Dendritic cell treated with granulocyte-macrophage colony-stimulating factor and Interleukin-4, amounts not matched to agents 40 ng/mL and 50 ng/mL, for 4 days (primary cell): ENCODE measurements at regions not wholly inside any gene's neighbourhood (a gene's known extent, or its start where the extent isn't known, plus 50 kb on each side); places are given as distances from the start of the nearest gene placed in this dataset.

Experiments used
- H3K27ac Mint-ChIP-seq: one replicate; pipeline ENCODE4 v1.8.0; 2022; ENCODE audit warnings: mild to moderate bottlenecking, mixed read lengths
- H3K27me3 Mint-ChIP-seq: one replicate; pipeline ENCODE4 v1.8.0; 2022; ENCODE audit warnings: mild to moderate bottlenecking, mixed read lengths
- H3K36me3 Mint-ChIP-seq: one replicate; pipeline ENCODE4 v1.8.0; 2022; ENCODE audit warnings: low read depth, mixed read lengths
- H3K4me1 Mint-ChIP-seq: one replicate; pipeline ENCODE4 v1.8.0; 2022; ENCODE audit warnings: low read depth, mixed read lengths
- H3K4me3 Mint-ChIP-seq: one replicate; pipeline ENCODE4 v1.8.0; 2022; ENCODE audit warnings: mild to moderate bottlenecking, moderate library complexity, mixed read lengths
- H3K9me3 Mint-ChIP-seq: one replicate; pipeline ENCODE4 v1.8.0; 2022; ENCODE audit warnings: mixed read lengths
- intact Hi-C: fragments of 100-400 bp; cut with micrococcal nuclease; formaldehyde crosslinking; loops from one replicate; pipeline ENCODE4 v1.15.0; 2022

DNA sequence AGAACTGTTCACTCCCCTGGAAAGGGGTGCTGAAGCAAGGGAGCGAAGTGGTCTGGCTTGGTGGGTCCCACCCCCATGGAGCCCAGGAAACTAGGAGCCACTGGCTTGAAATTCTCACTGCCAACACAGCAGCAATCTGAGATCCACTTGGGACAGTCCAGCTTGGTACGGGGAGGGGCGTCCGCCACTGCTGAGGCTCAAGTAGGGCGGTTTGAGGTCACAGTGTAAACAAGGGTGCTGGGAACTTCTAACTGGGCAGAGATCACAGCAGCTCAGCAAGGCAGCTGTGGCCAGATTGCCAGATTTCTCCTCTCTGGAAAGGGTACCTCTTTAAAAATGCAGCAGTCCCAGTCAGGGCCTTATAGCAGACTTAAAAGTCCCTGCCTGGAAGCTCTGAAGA is 53.9 kb upstream of the GALNTL6 start:
- H3K4me1 Mint-ChIP-seq = no peaks in the 10 kb centered on the region
- H3K4me3 Mint-ChIP-seq = no peak overlapping the region
- no peaks in the 10 kb centered on the region for H3K36me3 Mint-ChIP-seq
- intact Hi-C loops = no loop called here
- no peaks in the 10 kb centered on the region for H3K27me3 Mint-ChIP-seq
- peaks cover 50% of the 10 kb centered on the region for H3K9me3 Mint-ChIP-seq
- H3K27ac Mint-ChIP-seq = no peak overlapping the region

DNA sequence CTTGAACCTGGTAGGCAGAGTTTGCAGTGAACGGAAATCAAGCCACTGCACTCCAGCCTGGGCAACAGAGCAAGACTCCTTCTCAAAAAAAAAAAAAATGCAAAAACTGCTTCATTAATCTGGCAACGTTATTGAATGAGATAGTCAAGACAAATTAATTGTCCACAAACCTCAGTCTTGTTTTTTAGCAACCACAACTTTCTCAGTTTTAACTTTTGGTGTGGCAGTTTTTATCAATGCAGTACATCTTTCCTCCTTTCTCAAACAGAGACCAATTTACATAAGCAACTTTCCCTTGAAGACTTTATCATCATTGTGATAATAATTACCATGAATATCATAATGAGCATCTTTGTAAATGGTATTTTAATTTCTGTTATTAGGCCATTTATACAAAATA is 61.7 kb upstream of the GALNTL6 start:
- Mint-ChIP-seq H3K9me3 (no peaks in the 10 kb centered on the region), H3K27me3 (no peaks in the 10 kb centered on the region), H3K4me1 (no peaks in the 10 kb centered on the region), H3K4me3 (no peak overlapping the region), H3K27ac (no peak overlapping the region), H3K36me3 (no peaks in the 10 kb centered on the region)
- intact Hi-C loops = no loop called here

DNA sequence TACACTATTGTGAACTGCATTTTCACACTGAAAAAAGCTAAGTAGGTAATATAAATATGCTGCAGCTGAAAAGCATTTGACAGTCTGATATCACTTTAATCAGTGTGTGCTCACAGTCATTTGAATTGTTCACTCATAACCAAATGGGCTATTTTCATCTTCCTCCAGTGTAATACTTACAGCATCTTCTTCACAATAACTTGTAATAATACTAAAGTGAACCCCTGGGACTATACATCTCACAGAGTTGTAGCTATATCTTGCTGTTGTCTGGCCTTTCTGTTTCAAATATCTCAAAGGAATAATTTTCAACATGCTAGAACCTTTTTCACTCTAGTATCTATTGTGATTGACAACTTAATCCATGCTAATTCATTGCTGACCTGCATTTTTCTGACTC is 66.8 kb upstream of the GALNTL6 start:
- Mint-ChIP-seq H3K4me1 (no peaks in the 10 kb centered on the region), H3K9me3 (peaks cover 8% of the 10 kb centered on the region), H3K4me3 (no peak overlapping the region), H3K27ac (no peak overlapping the region), H3K27me3 (no peaks in the 10 kb centered on the region), H3K36me3 (no peaks in the 10 kb centered on the region)
- intact Hi-C loops = no loop called here

DNA sequence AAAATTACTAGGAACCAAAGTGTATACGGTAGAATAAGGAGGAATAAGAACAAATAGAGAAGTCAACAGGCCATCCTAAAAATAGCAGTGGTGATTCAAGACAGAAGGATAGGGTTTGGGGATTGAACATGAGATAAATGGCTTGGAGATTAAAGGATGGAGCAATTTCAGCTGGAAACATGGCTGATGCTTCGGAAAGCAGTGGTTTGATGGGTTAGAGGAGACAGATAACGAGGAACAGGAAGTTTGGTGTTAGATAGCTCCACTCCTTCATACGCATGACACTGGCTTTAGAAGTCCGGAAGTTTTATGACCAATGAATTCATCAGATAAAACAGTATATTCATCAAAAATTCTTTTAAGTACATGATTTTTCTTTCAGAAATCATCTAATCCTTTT is 70.8 kb upstream of the GALNTL6 start:
- H3K27ac Mint-ChIP-seq = no peak overlapping the region
- peaks cover 17% of the 10 kb centered on the region for H3K9me3 Mint-ChIP-seq
- no peaks in the 10 kb centered on the region for H3K27me3 Mint-ChIP-seq
- intact Hi-C loops = no loop called here
- H3K36me3 Mint-ChIP-seq = no peaks in the 10 kb centered on the region
- H3K4me3 Mint-ChIP-seq = no peak overlapping the region
- H3K4me1 Mint-ChIP-seq = no peaks in the 10 kb centered on the region

DNA sequence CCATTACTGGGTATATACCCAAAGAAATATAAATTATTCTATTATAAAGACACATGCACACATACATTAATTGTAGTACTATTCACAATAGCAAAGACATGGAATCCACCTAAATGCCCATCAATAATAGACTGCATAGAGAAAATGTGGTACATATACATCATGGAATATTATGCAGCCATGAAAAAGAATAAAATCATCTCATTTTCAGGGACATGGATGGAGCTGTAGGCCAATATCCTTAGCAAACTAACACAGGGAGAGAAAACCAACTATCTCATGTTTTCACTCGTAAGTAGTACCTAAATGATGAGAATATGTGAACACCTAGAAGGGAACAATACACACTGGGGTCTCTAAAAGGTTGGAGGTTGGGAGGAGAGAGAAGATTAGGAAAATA is 86.0 kb upstream of the GALNTL6 start:
- Mint-ChIP-seq H3K4me1 (no peaks in the 10 kb centered on the region), H3K9me3 (peaks cover 65% of the 10 kb centered on the region), H3K27ac (no peak overlapping the region), H3K36me3 (no peaks in the 10 kb centered on the region), H3K4me3 (no peak overlapping the region), H3K27me3 (no peaks in the 10 kb centered on the region)
- intact Hi-C loops = no loop called here

DNA sequence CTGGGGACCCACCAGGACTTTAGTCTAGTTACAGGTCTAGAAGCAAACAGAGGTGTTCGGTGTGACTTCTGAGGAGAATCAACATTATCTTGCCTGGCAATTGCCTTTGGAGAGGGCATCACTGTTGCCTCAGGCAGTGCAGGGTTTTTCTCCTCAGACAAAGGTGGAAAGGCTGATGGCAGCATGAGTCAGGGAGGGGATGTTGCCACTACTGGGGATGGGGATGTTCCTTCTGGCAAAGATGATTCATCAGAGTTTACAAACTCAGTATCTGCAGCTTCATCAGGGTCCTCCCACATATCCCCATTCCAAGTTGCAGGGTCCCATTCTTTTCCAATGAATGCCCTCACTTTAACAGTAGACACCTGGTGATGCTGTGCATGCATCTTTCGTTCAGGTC is 91.3 kb upstream of the GALNTL6 start:
- intact Hi-C loops = no loop called here
- Mint-ChIP-seq H3K4me3 (no peak overlapping the region), H3K27ac (no peak overlapping the region), H3K4me1 (no peaks in the 10 kb centered on the region), H3K27me3 (no peaks in the 10 kb centered on the region), H3K36me3 (no peaks in the 10 kb centered on the region), H3K9me3 (peaks cover 74% of the 10 kb centered on the region)

DNA sequence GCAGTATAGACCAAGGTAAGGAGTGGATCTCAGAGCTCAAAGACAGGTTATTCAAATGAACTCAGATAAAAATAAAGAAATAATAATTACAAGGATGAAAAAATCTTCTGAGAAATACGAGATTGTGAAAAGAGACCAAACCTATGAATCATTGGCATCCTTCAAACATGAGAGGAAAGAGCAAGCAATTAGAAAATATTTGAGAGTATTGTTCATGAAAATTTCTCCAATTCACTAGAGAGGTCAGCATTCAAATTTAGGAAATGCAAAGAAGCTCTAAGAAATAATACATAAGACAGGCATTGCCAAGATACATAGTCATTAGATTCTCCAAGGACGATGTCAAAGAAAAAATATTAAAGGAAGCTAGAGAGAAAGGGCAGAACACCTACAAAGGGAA is 93.5 kb upstream of the GALNTL6 start:
- intact Hi-C loops = no loop called here
- Mint-ChIP-seq H3K4me3 (no peak overlapping the region), H3K9me3 (peaks cover 84% of the 10 kb centered on the region), H3K27me3 (no peaks in the 10 kb centered on the region), H3K36me3 (no peaks in the 10 kb centered on the region), H3K27ac (no peak overlapping the region), H3K4me1 (no peaks in the 10 kb centered on the region)

DNA sequence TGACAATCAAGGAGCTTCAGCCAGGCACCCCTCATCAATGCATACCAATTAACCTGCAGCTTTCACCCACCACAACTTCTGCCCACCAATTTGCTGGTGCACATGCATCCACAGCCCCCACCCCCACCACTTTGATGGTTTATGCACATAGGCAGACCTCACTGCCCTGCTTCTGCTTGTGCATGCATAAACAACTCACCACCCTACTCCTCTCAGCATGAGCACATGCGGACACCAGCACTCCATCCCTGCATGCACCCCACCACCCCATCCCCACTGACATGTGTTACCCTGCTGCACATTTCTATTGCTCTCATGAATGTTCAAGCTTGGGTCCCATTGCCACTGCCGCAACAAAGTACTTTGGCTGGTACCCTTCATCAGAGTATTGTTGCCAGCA is 94.5 kb upstream of the GALNTL6 start:
- no peaks in the 10 kb centered on the region for H3K27me3 Mint-ChIP-seq
- no peaks in the 10 kb centered on the region for H3K36me3 Mint-ChIP-seq
- H3K4me3 Mint-ChIP-seq = no peak overlapping the region
- intact Hi-C loops = no loop called here
- no peaks in the 10 kb centered on the region for H3K4me1 Mint-ChIP-seq
- H3K9me3 Mint-ChIP-seq = peaks cover 77% of the 10 kb centered on the region
- no peak overlapping the region for H3K27ac Mint-ChIP-seq

DNA sequence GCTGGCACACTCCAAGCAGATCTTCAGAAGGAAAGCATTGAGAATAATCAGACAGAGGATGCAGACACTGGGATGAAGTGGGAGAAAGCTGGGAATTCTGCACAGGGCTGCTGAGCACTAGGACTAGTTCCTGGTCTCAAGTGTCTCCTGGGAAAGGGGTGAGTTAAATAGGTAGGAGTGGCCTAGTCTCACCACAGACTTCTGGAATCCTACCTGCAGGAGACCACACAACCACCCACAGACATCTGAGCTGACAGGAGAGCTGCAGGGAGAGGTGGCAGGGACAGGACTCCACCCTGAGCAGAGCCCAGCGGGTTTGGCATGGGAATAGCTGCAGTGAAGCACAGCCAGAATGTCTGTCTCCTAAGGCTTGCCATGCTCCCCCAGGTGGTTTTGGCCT is 95.1 kb upstream of the GALNTL6 start:
- no peak overlapping the region for H3K27ac Mint-ChIP-seq
- no peak overlapping the region for H3K4me3 Mint-ChIP-seq
- peaks cover 71% of the 10 kb centered on the region for H3K9me3 Mint-ChIP-seq
- no peaks in the 10 kb centered on the region for H3K36me3 Mint-ChIP-seq
- H3K27me3 Mint-ChIP-seq = no peaks in the 10 kb centered on the region
- intact Hi-C loops = no loop called here
- H3K4me1 Mint-ChIP-seq = no peaks in the 10 kb centered on the region

DNA sequence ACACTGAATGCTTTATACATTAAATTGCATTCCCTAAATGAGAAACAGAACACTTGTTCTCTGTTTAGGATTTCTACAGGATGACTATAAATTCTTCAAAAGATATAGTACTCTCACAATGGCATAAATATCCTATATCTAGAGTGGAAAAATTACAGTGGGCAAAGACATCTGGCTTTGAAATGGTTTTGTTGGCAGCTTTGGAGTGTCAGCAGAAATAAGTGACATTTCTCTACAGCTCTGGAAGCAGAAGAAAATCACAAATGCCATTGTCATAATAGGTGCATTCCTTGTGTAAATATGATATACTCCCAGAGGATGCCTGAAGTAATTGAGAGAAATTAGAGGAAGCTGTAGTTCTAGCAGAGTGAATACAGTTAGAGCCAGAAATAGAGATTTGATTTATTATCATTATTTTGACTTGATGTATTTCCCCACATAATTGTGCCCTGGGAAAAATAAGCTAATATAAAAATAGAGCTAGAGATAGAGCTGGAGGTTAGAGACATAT is 95.9 kb upstream of the GALNTL6 start:
- intact Hi-C loops = no loop called here
- no peaks in the 10 kb centered on the region for H3K4me1 Mint-ChIP-seq
- H3K27ac Mint-ChIP-seq = no peak overlapping the region
- H3K4me3 Mint-ChIP-seq = no peak overlapping the region
- H3K9me3 Mint-ChIP-seq = peaks cover 63% of the 10 kb centered on the region
- no peaks in the 10 kb centered on the region for H3K36me3 Mint-ChIP-seq
- H3K27me3 Mint-ChIP-seq = no peaks in the 10 kb centered on the region

DNA sequence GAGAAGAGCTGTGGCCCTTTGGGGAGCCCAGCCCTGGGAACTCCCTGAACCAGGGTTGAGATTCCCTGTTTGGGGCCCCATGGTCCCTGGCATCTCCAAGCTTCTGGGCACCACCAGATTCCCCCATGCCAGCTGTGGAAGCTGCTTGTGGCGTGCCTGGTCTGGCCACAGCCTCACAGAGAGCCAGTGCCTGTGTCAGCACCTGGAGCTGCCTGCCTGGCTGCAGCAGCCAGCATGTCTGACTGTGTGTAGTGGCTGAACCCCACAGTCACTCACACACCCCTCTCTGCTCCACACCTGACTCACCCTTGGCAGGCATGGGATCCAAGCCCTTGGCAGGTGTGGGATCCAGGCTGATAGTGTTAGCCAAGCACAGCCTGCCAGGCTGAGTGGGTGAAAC is 97.2 kb upstream of the GALNTL6 start:
- H3K27ac Mint-ChIP-seq = no peak overlapping the region
- no peaks in the 10 kb centered on the region for H3K36me3 Mint-ChIP-seq
- peaks cover 50% of the 10 kb centered on the region for H3K9me3 Mint-ChIP-seq
- H3K4me1 Mint-ChIP-seq = no peaks in the 10 kb centered on the region
- H3K27me3 Mint-ChIP-seq = no peaks in the 10 kb centered on the region
- intact Hi-C loops = no loop called here
- no peak overlapping the region for H3K4me3 Mint-ChIP-seq

DNA sequence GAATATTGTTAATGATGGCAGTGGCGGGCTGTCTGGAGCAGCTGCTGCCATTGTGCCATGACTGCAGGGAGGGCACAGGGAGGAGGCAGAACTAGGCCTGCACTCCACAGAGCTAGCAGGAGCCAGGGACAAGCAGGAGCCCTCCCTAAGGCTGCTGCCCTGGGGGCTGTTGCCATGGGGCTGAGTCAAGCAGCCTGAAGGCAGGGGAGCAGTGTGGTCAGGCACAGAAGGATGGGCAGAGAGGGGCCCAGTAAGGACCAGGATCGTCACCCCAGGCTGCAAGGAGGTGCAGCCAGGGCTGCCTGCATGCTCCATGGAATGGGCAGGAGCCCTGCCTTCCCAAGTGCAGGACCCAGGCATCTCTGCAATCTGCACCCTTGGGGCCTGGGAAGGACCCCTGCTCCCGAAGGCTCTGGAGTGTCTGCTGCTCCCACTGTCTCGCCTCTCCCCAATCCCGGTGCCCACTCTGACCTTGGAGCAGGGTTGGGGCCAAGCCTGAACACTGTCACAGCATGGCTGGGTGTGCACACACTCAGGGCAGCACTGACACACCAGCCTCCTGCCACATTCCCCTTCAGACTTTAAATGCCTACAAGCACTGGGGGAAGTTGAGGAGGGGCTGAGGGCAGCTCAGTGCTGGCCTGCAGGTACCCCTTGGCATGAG is 98.3 kb upstream of the GALNTL6 start:
- peaks cover 40% of the 10 kb centered on the region for H3K9me3 Mint-ChIP-seq
- H3K36me3 Mint-ChIP-seq = no peaks in the 10 kb centered on the region
- H3K4me1 Mint-ChIP-seq = no peaks in the 10 kb centered on the region
- H3K4me3 Mint-ChIP-seq = no peak overlapping the region
- no peak overlapping the region for H3K27ac Mint-ChIP-seq
- intact Hi-C loops = no loop called here
- H3K27me3 Mint-ChIP-seq = no peaks in the 10 kb centered on the region

DNA sequence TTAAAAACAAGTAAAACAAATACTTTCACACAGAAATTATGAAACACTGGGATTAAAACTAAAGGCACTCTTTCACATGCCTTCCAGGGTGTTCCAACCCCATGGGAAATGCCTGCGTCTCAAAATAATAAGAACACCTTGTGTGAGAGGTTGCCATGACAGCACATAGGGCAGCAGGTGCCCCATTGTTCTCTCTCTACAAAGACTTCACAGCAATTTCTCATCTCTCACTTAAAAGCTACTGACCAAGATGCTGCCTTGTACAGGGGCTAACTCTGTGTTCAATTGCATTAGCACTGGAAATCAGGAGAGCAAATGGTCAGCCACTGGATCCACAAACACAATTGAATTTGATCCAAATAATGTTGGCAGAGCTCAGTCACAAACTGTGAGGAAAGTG is 102.5 kb upstream of the GALNTL6 start:
- no peak overlapping the region for H3K27ac Mint-ChIP-seq
- H3K27me3 Mint-ChIP-seq = no peaks in the 10 kb centered on the region
- H3K9me3 Mint-ChIP-seq = peaks cover 13% of the 10 kb centered on the region
- intact Hi-C loops = no loop called here
- H3K36me3 Mint-ChIP-seq = no peaks in the 10 kb centered on the region
- H3K4me1 Mint-ChIP-seq = no peaks in the 10 kb centered on the region
- no peak overlapping the region for H3K4me3 Mint-ChIP-seq

DNA sequence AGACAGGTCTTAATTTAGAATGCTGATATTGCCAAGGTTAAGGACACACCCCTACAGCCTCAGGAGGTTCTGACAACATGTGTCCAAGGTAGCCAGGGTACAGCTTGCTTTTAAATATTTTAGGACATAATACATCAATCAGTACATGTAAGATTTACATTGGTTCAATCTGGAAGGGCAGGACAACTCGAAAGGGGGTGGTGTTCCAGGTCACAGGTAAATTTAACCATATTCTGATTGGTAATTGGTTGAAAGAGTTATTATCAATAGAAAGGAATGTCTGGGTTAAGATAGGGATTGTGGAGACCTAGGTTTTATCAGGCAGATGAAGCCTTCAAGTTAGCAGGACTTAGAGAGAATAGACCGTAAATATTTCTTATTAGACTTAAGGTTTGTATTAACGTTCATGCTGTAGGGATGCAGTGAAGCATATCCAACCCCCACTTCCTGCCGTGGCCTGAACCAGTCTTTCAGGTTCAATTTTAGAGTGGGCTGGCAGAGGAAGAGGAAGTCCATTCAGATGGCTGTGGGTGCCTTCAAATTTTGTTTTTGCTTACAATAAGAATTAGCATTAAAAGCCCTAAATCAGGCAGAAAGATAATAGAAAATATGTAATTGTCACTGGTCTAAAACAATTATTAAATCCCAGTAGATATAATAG is 136.5 kb upstream of the GALNTL6 start:
- Mint-ChIP-seq H3K27ac (no peak overlapping the region), H3K27me3 (no peaks in the 10 kb centered on the region), H3K36me3 (no peaks in the 10 kb centered on the region), H3K4me3 (no peak overlapping the region), H3K4me1 (no peaks in the 10 kb centered on the region), H3K9me3 (peaks cover 19% of the 10 kb centered on the region)
- intact Hi-C loops = no loop called here

DNA sequence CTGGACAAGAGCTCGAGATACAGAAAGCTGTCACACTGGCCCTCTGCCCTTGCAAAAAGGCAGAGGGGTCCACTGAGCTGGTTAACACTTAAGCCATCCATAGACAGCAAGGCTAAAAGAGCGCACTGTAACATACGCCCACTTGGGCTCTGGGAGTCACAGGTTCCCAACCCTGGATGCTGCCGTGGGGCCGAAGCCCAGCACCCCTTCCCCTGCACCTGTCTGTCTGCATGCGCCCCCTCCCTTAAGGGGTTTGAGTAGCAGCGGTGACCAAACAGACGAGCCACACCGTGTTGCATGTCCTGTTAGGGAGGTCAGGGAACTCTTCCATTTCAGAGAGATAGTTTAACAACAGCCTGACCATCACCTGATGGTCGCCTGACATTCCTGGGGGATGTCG is 138.4 kb upstream of the GALNTL6 start:
- Mint-ChIP-seq H3K27ac (no peak overlapping the region), H3K4me1 (no peaks in the 10 kb centered on the region), H3K27me3 (no peaks in the 10 kb centered on the region), H3K4me3 (no peak overlapping the region), H3K9me3 (peaks cover 19% of the 10 kb centered on the region), H3K36me3 (no peaks in the 10 kb centered on the region)
- intact Hi-C loops = no loop called here
